GM19468 (cell line): ENCODE measurements at regions not wholly inside any gene's neighbourhood (a gene's known extent, or its start where the extent isn't known, plus 50 kb on each side); places are given as distances from the start of the nearest gene placed in this dataset.

Experiments used
- ATAC-seq: cut with Tn5 transposase; IDR thresholded peaks from one replicate; pipeline ENCODE4 v1.9.1; 2021; ENCODE audit warnings: mild to moderate bottlenecking, moderate library complexity, moderate number of reproducible peaks; ENCODE audit not compliant: unreplicated experiment; ENCODE audit errors: extremely low read depth

DNA sequence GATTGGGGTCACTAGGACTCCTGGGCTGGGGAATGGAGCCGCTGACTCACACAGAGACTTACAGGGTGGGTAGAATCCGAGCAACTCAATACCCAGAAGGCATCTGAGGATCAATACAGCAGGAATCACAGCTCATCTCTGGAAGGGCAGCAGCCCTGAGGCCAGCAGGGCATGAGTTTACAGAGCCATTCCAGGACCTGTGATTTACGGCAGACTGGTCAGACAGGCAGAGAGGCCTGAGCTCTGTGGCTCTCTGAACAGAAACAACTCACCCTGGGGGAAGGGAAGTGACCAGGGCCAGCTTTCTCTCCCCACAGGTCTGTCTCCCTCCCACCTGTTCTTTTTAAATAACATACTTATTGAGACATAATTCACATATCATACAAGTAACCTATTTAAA is 88.2 kb upstream of the CXCL12 start:
- no peak for ATAC-seq

- no peak for ATAC-seq
Observed at GRCh38 chr10:44476409-44477045, 91.6 kb upstream of the CXCL12 start.

DNA sequence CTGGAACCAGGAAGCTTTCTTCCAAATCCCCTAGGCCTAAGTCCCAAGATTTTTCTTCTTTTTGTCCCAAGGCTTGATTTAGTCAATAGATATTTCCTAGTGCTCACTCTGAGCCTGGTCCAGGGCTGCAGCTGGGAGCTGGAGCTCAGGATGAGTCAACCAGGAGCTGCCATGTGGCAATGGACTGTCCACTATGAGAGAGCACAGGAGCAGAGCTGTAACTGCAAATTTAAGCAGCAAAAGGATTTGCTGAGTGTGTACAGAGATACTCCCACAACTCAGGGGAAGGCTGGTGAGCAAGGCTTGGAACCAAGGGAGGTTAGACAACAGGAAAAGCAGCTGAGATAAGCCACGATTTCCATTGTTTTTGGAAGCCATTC is 92.1 kb upstream of the CXCL12 start:
- no peak for ATAC-seq

- no peak for ATAC-seq
Observed at GRCh38 chr10:44478040-44478439, 93.1 kb upstream of the CXCL12 start.

GRCh38 chr10:44478876-44479705 is 94.2 kb upstream of the CXCL12 start:
- no peak for ATAC-seq

- ATAC-seq = no peak
Observed at GRCh38 chr10:44492678-44493077, 107.8 kb upstream of the CXCL12 start.

DNA sequence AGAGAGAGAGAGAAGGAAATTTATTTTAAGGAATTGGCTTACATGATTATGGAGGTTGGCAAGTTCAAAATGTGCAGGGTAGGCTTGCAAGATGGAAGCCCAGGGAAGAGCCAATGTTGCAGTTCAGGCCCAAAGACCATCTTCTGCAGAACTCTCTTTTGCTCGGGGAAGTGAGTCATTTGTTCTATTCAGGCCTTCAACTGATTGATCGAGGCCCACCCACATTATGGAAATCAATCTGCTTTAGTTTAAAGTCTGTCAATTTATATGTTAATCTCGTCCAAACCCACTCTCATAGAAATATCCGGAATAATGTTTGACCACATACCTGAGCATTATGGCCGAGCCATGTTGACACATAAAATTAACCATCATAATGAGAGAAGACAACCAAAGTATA is 113.3 kb upstream of the CXCL12 start:
- no peak for ATAC-seq

- ATAC-seq = no peak
Observed at GRCh38 chr10:44500451-44500850, 115.6 kb upstream of the CXCL12 start.

- no peak for ATAC-seq
Observed at GRCh38 chr10:44506386-44506785, 121.5 kb upstream of the CXCL12 start.

GRCh38 chr10:44510379-44511115 is 125.7 kb upstream of the CXCL12 start:
- no peak for ATAC-seq

GRCh38 chr10:44511166-44511565 is 126.3 kb upstream of the CXCL12 start:
- no peak for ATAC-seq

DNA sequence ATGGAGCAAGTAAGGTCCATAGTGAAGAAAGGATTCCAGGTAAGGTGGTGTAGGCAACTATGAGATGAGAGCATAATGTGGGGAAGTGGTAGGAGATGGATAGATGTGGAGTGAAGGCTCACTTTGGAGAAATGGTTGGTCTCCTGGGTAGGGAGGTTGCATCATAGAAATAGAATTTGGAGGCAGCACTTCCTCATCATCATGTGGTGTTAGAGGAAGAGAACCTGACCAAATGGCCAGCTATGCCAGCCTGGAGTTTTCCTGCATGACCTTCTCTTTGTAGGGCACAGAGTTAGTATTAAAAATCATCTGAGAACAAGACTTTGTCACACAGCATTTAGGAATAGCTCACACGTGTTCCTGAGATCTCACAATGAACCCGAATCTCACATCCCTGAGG is 126.7 kb upstream of the CXCL12 start:
- no peak for ATAC-seq

DNA sequence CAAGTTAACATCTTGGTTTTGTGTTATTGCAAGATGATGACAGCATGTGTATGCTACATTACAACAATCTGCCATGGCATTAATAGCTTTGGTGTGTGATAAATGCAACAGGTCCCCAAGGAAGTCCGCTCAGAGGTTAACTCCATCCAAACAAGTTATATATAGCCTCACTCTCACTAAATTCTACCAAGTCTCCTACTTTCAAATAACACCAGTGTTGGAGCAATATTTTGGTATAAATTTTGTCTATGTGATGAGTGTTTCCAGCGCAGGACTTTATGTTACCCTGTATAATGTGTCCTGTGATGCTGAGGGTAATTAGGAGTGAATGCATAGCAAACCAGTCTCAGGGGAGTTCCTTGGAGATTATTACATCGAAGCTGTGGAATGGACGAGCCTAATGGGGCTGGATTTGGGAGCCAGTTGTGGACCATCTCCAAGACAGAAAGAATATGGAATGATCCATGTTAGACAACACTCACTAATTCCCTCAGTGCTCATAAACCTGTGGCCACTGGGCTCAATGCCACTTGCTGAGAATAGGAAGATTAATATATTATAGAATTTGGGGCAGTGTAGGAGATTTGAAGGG is 127.6 kb upstream of the CXCL12 start:
- ATAC-seq = no peak

DNA sequence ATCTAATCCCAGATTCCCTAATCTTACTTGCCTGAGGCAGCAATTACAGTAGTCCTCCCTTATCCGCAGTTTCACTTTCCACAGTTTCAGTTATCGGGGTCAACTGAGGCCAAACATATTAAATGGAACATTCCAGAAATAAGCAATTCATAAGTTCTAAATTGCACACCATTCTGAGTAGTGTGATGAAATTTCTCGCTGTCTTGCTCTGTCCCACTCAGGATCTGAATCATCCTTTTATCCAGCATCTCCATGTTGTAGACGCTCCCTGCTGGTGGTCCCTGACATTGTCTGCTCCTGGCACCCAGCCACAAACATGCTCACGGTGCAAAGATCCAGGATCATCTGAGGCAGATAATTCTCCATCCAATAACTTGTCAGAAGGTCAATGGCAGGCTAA is 128.7 kb upstream of the CXCL12 start:
- no peak for ATAC-seq

DNA sequence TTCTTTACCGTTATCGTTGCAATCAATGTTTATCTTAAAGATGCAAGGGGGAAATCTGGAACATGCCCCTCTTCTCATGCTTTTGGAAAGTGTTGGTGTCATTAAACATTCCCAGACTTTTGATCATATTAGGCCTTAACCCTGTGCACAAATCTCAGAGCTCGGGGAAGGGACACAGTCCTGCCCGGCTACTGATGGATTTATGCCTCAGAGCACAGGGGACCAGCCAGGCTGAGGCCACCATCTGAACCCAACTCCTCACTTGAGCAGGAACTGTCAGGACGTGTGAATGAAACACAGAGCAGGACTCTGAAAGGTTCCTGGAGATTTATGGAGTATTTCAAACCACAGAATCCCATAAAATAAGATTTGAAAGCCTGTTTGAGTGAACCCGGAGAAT is 132.0 kb upstream of the CXCL12 start:
- no peak for ATAC-seq

GRCh38 chr10:44517635-44518034 is 132.7 kb upstream of the CXCL12 start:
- ATAC-seq = no peak

DNA sequence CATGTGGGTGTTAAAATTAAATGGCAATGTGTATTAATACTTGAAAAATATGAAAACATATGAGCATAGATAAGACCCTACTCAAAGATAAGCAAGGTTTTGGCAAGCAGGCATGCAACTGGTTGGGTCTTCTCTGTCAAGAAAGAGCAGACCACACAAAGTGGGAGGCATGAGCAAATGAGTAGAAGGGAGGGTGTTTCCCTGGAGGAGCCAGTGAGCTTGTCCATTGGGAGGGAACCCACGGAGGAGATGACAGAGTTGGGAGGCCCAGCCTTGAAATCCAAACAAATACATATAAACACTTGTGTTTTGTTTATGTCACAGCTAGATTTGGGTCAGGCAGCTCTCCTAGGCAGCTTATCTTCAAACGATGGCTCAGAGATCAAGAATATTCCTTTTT is 134.5 kb upstream of the CXCL12 start:
- ATAC-seq = no peak

GRCh38 chr10:44520651-44521050 is 135.8 kb upstream of the CXCL12 start:
- no peak for ATAC-seq

DNA sequence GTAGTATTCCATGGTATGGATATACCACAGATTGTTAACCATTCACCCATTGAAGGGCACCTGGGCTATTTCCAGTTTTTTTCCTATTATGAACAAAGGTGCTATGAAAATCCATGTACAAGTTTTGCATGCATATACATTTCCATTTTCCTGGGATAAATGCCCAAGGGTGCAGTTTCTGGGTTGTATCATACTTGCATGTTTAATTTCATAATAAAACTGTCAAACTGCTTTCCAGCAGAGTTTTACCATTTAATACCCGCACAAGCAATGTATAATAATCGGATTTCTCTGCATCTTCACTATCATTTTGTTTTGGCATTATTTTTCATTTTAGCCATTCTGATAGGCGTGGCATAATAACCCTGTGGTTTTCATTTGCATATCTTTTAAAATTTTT is 154.3 kb upstream of the CXCL12 start:
- no peak for ATAC-seq

DNA sequence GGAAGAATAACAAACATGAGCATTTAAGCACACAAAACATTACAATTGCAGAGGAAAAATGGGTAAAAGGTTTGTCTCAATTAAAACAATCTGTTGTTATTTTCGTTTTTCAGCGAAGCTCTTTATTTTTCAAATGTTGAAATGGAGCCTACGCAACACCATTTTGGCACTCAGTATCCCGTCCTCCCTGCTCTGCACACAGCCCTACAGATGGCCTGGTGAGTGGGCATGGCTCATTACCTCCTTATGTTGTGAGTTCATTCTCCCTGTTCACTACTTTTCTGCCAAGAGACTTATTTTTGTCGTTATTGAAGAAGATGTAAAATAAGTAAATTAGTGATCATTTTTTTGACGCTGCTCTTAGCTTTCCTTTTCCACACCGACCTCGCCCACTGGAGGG is 167.8 kb upstream of the CXCL12 start:
- ATAC-seq = no peak
